Bronchial epithelial cell (primary cell): ENCODE measurements at regions not wholly inside any gene's neighbourhood (a gene's known extent, or its start where the extent isn't known, plus 50 kb on each side); places are given as distances from the start of the nearest gene placed in this dataset.

Experiments
- DNase-seq: peaks from one replicate; pipeline ENCODE4 v3.0.0-alpha.2; 2010; ENCODE audit warnings: low read depth
- FAIRE-seq: peaks from 2 replicates; lab custom pipeline; 2011; peaks lifted over from hg19 to GRCh38; lab: Jason Lieb, UNC
- H3K27me3 ChIP-seq: 2 replicates; pipeline ENCODE4 v1.5.1; 2011; ENCODE audit warnings: low read length; ENCODE audit not compliant: control insufficient read depth, insufficient read depth
- H3K36me3 ChIP-seq: 2 replicates; pipeline ENCODE4 v1.5.1; 2011; ENCODE audit warnings: low read length; ENCODE audit not compliant: control insufficient read depth, insufficient read depth
- H3K4me3 ChIP-seq: 2 replicates; pipeline ENCODE4 v1.5.1; 2011; ENCODE audit warnings: mild to moderate bottlenecking, low read depth, low read length, control low read depth
- TF ChIP-seq, protein P1 (sequence below): IDR thresholded peaks from 2 replicates; pipeline ENCODE4 v1.5.1; 2011; ENCODE audit warnings: mild to moderate bottlenecking, moderate library complexity, low read length, control low read depth, inconsistent platforms; ENCODE audit not compliant: insufficient read depth, severe bottlenecking

GRCh38 chr3:181855825-181856224 is 144.1 kb downstream of the SOX2 start:
- no peak overlapping the region for H3K4me3 ChIP-seq
- H3K36me3 ChIP-seq: no peaks in the 10 kb centered on the region
- FAIRE-seq (no peak), DNase-seq (no peak)
- TF ChIP-seq, protein P1, sequence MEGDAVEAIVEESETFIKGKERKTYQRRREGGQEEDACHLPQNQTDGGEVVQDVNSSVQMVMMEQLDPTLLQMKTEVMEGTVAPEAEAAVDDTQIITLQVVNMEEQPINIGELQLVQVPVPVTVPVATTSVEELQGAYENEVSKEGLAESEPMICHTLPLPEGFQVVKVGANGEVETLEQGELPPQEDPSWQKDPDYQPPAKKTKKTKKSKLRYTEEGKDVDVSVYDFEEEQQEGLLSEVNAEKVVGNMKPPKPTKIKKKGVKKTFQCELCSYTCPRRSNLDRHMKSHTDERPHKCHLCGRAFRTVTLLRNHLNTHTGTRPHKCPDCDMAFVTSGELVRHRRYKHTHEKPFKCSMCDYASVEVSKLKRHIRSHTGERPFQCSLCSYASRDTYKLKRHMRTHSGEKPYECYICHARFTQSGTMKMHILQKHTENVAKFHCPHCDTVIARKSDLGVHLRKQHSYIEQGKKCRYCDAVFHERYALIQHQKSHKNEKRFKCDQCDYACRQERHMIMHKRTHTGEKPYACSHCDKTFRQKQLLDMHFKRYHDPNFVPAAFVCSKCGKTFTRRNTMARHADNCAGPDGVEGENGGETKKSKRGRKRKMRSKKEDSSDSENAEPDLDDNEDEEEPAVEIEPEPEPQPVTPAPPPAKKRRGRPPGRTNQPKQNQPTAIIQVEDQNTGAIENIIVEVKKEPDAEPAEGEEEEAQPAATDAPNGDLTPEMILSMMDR: no peak
- H3K27me3 ChIP-seq: no peaks in the 10 kb centered on the region

GRCh38 chr3:181859518-181859917 is 147.8 kb downstream of the SOX2 start:
- FAIRE-seq (no peak), DNase-seq (no peak)
- Histone ChIP-seq H3K36me3 (no peaks in the 10 kb centered on the region), H3K27me3 (no peaks in the 10 kb centered on the region), H3K4me3 (no peak overlapping the region)
- TF ChIP-seq, protein P1: no peak

- no peak for DNase-seq
- Histone ChIP-seq H3K27me3 (no peaks in the 10 kb centered on the region), H3K4me3 (no peak overlapping the region), H3K36me3 (no peaks in the 10 kb centered on the region)
- TF ChIP-seq, protein P1: no peak
- no peak for FAIRE-seq
These were observed 148.5 kb downstream of the SOX2 start for GRCh38 chr3:181860235-181860634.

DNA sequence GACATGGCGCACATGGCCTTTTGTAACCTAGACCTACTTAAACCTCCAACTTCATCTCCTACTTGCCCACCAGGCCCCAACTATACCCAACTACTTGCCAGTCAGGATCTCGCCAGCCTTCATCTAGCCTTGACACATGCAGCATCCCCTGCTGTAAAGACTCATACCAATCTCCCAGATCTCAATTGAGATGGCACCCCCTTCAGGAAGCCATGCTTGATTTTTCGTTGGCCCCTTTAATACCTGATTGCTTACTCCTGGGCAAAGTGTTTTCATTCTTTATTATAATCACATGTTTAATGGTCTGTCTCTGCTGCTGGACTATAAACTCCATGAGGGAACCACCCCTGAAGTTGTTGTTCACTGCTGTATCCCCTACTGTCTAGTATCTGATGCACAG is 150.8 kb downstream of the SOX2 start:
- TF ChIP-seq, protein P1: no peak
- DNase-seq (no peak), FAIRE-seq (no peak)
- H3K27me3 ChIP-seq: no peaks in the 10 kb centered on the region
- H3K4me3 ChIP-seq: no peak overlapping the region
- H3K36me3 ChIP-seq: no peaks in the 10 kb centered on the region

- Histone ChIP-seq H3K36me3 (no peaks in the 10 kb centered on the region), H3K4me3 (no peak overlapping the region), H3K27me3 (no peaks in the 10 kb centered on the region)
- FAIRE-seq (no peak), DNase-seq (no peak)
- TF ChIP-seq, protein P1: no peak
These were observed 156.9 kb downstream of the SOX2 start for GRCh38 chr3:181868576-181869082.

DNA sequence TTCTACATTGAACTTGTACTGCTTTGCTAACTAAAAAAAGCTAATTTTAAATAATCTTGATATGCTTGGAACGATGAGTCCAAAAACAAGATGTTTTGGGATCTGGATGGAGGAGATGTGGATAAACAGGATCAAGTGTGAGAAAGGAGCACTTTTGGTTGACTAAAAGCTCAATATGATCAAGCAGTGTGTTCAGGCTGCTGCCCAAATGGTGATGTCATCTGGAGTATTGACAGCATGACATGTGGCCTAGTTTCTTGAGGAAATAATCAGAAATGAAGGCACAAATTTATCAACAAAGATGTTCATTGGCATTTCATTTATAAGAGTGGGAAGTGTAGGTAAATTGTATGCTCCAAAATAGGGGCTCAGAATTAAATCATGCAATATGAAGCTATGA is 161.2 kb downstream of the SOX2 start:
- Histone ChIP-seq H3K4me3 (no peak overlapping the region), H3K27me3 (no peaks in the 10 kb centered on the region), H3K36me3 (no peaks in the 10 kb centered on the region)
- TF ChIP-seq, protein P1: no peak
- DNase-seq: no peak
- no peak for FAIRE-seq
